ENCODE measurements at regions not wholly inside any gene's neighbourhood (a gene's known extent, or its start where the extent isn't known, plus 50 kb on each side); places are given as distances from the start of the nearest gene placed in this dataset.

- DNase-seq: no peak
Observed at GRCh38 chr18:38074298-38074876, 508.8 kb upstream of the CELF4 start.

DNA sequence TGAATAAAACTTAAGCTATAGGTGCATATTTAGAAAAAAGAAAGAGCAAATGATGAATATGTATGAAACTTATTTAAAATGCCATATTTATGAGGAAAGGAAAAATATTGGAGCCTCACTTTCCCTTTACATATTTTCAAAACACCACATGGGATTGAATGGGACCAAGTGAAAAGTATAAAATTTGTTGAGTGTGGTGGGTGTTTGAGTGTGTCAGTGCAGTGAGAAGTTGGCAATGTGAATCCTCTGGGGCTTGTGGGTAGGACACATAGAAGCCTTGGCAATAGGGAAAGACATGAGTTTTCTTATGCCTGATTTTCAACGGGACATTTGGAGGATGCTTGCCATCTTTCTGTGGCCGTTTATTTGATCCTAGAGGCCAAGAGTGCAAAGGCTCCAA, 502.2 kb upstream of the CELF4 start:
- DNase-seq: no peak

GRCh38 chr18:38067086-38067485, 501.5 kb upstream of the CELF4 start:
- no peak for DNase-seq

- DNase-seq: no peak
Observed at GRCh38 chr18:38052879-38053590, 487.4 kb upstream of the CELF4 start.

GRCh38 chr18:38047820-38048219, 482.2 kb upstream of the CELF4 start:
- no peak for DNase-seq

DNA sequence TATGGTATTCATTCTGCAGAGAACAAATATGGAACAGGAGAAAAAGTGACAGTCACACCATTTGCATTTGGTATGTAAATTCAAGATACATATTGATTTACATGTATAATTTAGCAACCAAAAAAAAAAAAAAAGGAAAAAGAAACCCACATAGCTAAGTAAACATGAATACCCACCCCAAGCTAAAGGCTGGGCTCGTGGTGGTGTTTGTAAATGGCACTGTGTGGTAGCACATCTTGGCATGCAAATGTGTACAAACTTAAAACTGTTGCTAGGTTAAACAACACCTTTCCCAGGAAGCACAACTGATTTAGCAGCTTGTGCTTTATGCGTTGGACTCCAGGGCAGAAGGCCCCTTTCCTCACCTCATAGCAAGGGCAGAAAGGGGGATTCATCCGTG, 481.1 kb upstream of the CELF4 start:
- no peak for DNase-seq

DNA sequence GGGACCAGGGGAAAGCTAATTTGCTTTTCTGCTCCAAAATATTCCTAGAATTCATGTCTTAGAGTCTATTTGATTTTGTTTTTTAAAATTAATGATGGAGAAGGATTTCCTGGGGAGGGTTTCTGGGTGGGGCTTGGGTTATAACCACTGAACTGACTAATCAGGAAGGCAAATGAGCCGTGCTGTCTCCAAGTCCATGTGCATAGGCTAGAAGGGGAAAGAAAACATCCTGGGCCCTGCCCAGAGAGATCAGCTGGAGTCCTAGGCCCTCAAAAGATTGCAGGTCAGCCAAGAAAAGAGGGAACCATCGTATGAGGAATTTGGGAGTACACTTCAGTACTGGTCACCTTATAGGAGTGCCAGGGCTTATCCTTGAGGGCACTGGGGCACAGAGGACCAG, 480.2 kb upstream of the CELF4 start:
- DNase-seq: no peak

DNA sequence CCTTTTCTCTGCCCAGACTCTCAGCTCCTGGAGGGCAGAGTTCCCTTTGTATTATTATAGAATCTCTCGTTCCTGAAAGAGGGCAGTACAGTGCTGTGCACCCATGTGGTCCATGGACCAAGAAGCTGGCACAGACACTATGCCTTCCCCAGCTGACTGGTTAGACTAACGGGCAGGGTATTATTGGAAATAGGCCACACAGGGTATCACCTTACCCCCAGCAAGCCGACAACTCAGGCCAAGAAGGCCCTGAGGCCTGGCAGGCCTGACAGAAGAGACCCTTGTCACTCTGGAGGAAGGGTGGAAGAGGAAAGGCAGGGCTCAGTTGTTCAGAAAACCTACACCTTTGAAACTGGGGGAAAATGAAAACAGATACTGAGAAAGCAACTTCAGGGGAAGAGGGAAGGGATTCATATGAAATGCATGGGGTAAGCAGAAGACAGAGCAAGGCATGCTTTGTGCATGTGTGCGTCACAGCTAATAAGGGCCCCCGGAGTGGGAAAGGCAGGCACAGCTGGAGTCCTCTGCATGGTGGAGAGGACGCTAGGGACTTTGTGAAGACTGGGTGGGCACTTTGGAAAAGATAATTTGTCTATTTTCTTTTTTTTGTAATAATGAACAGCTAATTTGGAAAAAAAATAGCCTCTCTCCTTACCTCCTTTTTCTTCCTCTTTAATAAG, 476.8 kb upstream of the CELF4 start:
- DNase-seq: no peak

DNA sequence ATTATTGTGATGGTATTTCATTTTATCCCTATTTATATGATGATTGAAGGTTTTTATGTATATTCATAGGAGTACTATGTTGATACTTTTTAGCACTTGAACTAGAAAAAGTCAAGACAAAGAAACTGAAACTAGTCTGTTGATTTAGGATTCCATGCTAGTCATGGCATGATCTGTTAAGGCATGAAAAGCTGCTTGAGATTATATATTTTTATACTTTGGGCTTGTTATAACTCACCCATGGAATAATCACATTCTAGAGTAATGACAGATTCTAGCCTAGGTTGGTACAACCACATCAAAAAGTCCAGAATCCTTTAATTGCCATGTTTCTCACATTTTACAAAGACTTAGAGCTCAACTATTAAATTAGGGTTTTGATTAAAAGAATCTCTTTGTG, 472.6 kb upstream of the CELF4 start:
- no peak for DNase-seq

DNA sequence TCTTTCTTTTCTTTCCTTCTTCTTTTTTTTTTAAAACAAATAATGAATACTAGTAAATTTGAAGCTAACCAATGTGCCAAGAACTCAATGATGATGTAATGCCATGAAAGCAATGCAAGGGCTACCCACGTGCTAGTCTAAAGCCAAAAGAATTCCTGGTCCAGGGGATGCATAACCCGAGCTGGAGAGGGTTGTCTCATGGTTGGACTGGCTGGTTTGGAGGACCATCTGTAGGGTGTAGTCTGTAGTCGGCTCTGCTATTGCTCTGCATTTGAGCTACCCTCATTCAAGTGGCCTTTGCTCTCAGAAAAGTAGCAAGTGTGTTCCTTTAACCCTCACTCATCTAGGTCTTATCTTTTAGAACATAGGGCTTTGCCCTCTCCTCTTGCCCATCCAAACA, 469.6 kb upstream of the CELF4 start:
- no peak for DNase-seq

DNA sequence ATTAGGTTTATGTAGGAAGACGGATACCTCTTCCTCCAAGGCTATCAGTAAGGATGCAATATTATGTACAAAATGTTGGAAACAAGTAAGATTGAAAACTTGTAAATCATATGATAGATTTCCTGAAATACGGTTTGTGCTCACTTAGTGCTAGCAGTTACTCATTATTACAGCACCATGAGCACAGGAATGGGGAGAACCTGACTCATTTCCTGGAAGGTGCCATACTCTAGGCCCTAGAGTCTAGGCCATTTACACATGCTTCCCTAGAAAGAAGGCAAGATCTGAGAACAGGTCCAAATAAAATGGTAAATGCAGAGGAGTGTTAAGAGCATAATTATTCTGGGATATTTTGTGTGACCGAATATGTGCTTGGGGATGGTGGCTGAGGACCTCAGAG, 467.7 kb upstream of the CELF4 start:
- DNase-seq: no peak

GRCh38 chr18:38032516-38032915, 466.9 kb upstream of the CELF4 start:
- no peak for DNase-seq

DNA sequence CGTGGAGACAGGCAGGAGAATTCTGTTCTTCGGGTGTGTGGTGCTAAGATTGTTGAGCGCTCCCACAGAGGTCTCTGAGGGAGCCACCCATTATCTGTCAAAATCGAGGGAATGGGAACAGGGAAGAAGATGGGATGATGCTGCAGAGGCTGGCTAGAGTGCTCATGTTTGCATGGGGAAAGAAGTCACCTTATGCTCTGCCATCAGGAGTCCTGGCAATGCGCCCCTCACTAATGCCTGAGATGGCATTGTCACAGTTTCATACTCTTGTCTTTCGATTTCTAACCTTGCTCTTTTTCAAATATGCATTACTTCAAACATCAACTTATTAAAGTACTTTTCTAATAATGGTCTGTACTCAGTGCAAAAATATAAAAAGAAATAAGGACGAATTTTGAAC, 463.3 kb upstream of the CELF4 start:
- no peak for DNase-seq

DNA sequence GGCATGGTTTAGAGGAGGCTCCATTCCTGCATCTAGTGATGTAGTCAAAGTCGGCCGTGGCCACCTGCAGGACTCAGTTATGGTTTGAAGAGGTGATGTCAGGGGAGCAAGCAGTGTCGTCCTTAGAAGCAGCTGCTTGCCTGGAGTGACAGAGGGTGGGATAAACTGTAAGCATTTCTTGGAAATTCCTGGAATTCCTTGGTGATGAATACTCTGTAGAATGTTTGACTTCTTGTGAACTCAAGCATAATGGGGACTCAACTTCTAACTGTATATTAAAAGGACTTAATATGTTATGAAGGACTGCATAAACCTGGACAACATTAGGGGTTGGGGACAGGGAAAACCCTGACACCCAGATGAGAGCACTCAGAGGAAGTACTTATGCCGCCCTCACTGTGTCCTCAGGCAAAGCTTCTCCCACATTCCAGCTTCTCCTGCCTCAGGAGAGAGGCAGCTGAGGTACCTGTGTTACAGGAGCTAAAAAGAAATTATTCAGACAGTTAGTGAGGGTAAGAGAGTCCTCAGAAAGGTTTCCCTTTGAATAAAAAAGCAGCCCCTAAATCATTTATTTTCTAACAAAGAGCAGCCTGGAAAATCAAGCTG, 459.9 kb upstream of the CELF4 start:
- no peak for DNase-seq

- DNase-seq: no peak
Observed at GRCh38 chr18:38023871-38024270, 458.3 kb upstream of the CELF4 start.

DNA sequence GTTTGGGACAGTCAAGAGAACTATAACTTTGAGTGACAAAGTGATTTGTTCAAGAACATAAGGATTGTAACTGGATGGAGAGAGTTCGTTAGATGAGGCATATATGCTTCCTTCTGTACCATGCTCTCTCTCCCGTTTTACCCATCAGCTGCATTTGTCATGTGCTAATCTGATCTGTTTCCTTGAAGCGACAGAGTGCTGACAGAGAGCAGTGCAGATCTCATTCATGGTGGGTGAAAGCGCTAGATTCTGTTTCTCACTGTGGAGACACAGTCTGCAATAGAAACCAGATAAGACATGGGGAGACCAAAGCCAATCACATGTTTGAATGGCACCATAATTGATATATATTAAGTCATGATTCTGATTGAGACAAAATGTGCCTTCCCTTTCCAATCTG, 456.6 kb upstream of the CELF4 start:
- no peak for DNase-seq

DNA sequence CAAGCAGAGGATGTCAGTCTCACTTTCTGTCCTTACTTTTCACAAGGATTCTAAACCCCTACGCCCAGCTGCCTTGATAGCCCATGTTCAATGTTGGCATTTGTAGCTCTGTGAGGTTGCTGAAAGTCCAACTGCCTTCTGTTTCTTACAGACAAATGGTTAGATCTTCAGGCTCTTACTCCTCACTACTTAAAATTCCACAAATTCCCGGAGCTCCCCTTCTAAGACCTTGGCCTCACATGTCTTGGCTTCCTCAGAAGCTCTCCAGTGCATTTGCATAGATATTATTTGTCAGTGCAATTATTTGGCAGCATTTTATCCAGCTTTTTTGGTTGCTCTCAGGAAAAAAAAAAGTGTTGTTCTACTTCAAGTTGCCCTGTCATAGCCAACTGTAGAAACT, 453.7 kb upstream of the CELF4 start:
- DNase-seq: no peak

- no peak for DNase-seq
Observed at GRCh38 chr18:38010971-38011857, 445.6 kb upstream of the CELF4 start.

DNA sequence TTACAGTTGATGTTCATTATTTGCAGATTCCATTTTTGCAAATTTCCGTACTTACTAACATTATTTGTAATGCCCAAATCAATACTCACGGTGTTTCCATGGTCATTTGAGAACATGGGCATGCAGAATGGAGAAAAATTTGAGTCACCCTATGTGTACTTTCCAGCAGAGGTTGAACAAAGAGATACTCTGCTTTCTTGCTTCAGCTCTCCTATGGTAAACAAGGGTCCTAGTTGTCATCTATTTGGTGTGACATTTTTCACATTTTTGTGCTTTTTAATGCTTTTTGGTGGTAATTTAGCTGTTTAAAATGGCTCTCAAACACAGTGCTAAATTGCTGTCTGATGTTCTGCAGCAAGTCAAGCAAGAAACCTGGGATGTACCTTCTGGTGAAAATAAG, 444.4 kb upstream of the CELF4 start:
- DNase-seq: no peak

- no peak for DNase-seq
Observed at GRCh38 chr18:38009320-38009719, 443.7 kb upstream of the CELF4 start.

DNA sequence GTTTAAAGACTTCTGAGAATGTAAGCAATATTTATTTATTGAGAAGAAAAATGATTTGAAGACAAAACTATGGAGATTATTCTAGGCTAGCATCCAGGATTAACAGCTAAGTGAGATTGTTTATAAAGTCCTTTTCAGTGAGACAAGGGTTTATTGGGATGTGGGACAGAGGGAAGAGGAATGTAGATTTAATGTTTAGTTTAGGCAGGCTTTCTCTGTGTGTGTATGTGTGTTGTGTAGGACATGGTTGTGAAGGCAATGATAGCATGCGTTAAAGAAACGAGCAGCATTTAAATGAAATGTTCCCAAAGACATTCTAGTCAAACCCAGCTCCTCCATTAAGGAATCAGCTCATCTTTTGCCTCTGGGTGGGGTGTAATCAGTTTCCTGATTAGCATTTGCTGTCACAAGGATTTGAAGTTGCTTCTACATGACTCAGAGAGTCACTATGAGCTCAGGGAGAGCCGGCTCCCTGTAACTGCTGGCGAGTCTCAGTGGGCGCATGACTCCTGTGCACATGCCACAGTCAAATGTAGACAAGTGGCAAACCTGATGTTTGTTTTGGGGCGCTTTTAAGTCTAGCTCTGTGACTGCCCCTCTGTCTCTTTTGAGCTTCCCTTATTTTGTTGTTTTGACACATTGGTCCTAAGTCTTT, 442.2 kb upstream of the CELF4 start:
- DNase-seq: no peak

DNA sequence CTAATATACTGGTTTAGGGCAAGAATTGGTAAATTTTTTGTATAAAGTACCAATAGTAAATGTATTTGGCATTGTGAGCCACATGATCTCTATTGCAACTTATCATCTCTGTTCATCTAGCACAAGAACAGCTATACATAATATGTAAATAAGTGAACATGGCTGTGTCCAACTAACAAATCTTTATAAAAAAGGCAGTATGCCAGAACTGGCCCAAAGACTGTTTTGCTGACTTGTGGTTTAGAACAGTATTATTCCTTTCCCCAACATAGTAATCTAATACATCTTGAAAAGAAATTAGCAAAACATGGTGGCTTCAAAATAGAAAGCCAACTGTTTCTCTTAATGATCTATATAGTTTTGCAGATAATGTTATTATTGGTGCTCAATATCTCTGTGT, 441.4 kb upstream of the CELF4 start:
- no peak for DNase-seq

DNA sequence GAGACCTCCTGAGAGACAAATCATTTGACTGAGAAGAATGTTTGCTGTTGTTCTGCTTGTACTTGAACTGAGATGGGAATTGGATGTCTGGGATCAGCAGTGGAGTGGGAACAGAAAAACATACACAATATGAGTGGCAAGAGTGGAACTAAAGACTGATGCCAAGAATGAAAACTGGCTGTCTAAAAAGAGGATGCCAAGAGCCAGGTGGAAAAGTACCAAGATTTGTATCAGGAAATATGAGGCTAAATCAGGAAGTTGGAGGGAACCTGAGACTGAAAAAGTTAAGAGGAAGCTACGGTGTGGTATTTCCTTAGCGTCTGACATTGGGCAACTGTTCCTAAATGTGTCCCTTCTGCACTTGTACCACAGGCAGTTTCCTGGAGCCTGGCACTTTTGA, 440.9 kb upstream of the CELF4 start:
- no peak for DNase-seq
